ENCODE measurements at regions not wholly inside any gene's neighbourhood (a gene's known extent, or its start where the extent isn't known, plus 50 kb on each side); places are given as distances from the start of the nearest gene placed in this dataset.

GRCh38 chr12:108004319-108004718 lies 124.8 kb upstream of the WSCD2 start (continued):
- TF ChIP-seq REST (IDR thresholded peaks at IDR 0.05; ENCODE audit: borderline replicate concordance) (peak; percentile 97), REST (CRISPR knock-in tag; IDR thresholded peaks at IDR 0.05; ENCODE audit: low read depth) (peak; percentile 91), CLOCK (CRISPR knock-in tag; IDR thresholded peaks at IDR 0.05; ENCODE audit: borderline replicate concordance) (no peak), PML (IDR thresholded peaks at IDR 0.05; ENCODE audit: low read length) (no peak), ZNF324 (CRISPR knock-in tag; IDR thresholded peaks at IDR 0.05) (no peak), PREB (CRISPR knock-in tag; IDR thresholded peaks at IDR 0.05) (no peak), EHMT2 (IDR thresholded peaks at IDR 0.05) (peak; percentile 94), FOXK1 (CRISPR knock-in tag; IDR thresholded peaks at IDR 0.05; ENCODE audit: borderline replicate concordance) (no peak), ZNF174 (CRISPR knock-in tag; IDR thresholded peaks at IDR 0.05) (no peak), GABPA (tag; conservative IDR thresholded peaks at IDR 0.05; ENCODE audit: low read depth) (no peak), ZNF740 (CRISPR knock-in tag; IDR thresholded peaks at IDR 0.05) (no peak), ZNF740 (tag; IDR thresholded peaks at IDR 0.05) (no peak), HMG20B (CRISPR knock-in tag; IDR thresholded peaks at IDR 0.05) (no peak), MIER1 (IDR thresholded peaks at IDR 0.05; ENCODE audit: low read depth) (peak; percentile 86)

All from K562 (cell line).